ENCODE measurements at regions not wholly inside any gene's neighbourhood (a gene's known extent, or its start where the extent isn't known, plus 50 kb on each side); places are given as distances from the start of the nearest gene placed in this dataset.

GRCh38 chr18:11388755-11389680, 220.4 kb upstream of the SLC35G4 start:
- TF ChIP-seq CTCF (IDR thresholded peaks at IDR 0.05) (no peak), POLR2A (IDR thresholded peaks at IDR 0.05) (no peak)
- Histone ChIP-seq H3K4me3 (no peak overlapping the region), H3K27ac (no peak overlapping the region), H3K36me3 (no peaks in the 10 kb centered on the region), H3K9me3 (no peaks in the 10 kb centered on the region), H3K27me3 (no peaks in the 10 kb centered on the region), H3K4me1 (peaks cover 0 to 2% (median 0%) of the 10 kb centered on the region in 12 donors)
- intact Hi-C loops (cut with DNase I): loop anchor here in 7 of 10 donors (2.0 to 10.0 kb wide), 4 partner anchors 77 to 224 kb away; no protein-coding TSS in a partner anchor
- 78 to 90% (median 82%) methylated on average over 10 of the region's 10 CpGs for WGBS, 4 donors
- ATAC-seq: no peak
- DNase-seq: no peak

- Histone ChIP-seq H3K27ac (no peak overlapping the region), H3K27me3 (no peaks in the 10 kb centered on the region), H3K9me3 (no peaks in the 10 kb centered on the region), H3K36me3 (no peaks in the 10 kb centered on the region), H3K4me3 (no peak overlapping the region), H3K4me1 (no peaks in the 10 kb centered on the region)
- TF ChIP-seq CTCF (IDR thresholded peaks at IDR 0.05) (peak in 11 of 12 donors; percentile 38 to 65 (median 50)), POLR2A (IDR thresholded peaks at IDR 0.05) (no peak)
- 27 to 37% (median 30%) methylated on average over 4 of the region's 4 CpGs for WGBS, 4 donors
- intact Hi-C loops (cut with DNase I): loop anchor here in 8 of 10 donors (2.0 to 10.0 kb wide), 4 partner anchors 76 to 223 kb away; no protein-coding TSS in a partner anchor
- peak; percentile 61 to 79 (median 74) for DNase-seq
- ATAC-seq: peak in 3 of 4 donors; percentile 79 to 87 (median 81)
Measured at GRCh38 chr18:11387880-11388279, 221.5 kb upstream of the SLC35G4 start.

- DNase-seq (no peak), ATAC-seq (no peak)
- Histone ChIP-seq H3K27ac (no peak overlapping the region), H3K36me3 (no peaks in the 10 kb centered on the region), H3K4me3 (no peak overlapping the region), H3K9me3 (no peaks in the 10 kb centered on the region), H3K27me3 (no peaks in the 10 kb centered on the region), H3K4me1 (no peaks in the 10 kb centered on the region)
- intact Hi-C loops (cut with DNase I): loop anchor here in 1 of 10 donors (10.0 kb wide), 1 partner anchor 219 kb away; no protein-coding TSS in a partner anchor
- TF ChIP-seq CTCF (IDR thresholded peaks at IDR 0.05): no peak
- TF ChIP-seq POLR2A (IDR thresholded peaks at IDR 0.05): no peak
- 0 to 27% (median 0%) methylated on average over 1 of the region's 1 CpG for WGBS, 4 donors
Measured at GRCh38 chr18:11383381-11383780, 226.0 kb upstream of the SLC35G4 start.

GRCh38 chr18:11380968-11381367, 228.4 kb upstream of the SLC35G4 start:
- H3K4me3 ChIP-seq: no peak overlapping the region
- intact Hi-C loops (cut with DNase I): loop anchor here in 1 of 10 donors (10.0 kb wide), 1 partner anchor 216 kb away; no protein-coding TSS in a partner anchor
- no peaks in the 10 kb centered on the region for H3K4me1 ChIP-seq
- ATAC-seq (peak in 1 of 4 donors; percentile 52), DNase-seq (peak in 1 of 5 donors; percentile 48)
- no peaks in the 10 kb centered on the region for H3K27me3 ChIP-seq
- no peak for TF ChIP-seq POLR2A (IDR thresholded peaks at IDR 0.05)
- no peaks in the 10 kb centered on the region for H3K9me3 ChIP-seq
- H3K27ac ChIP-seq: no peak overlapping the region
- H3K36me3 ChIP-seq: no peaks in the 10 kb centered on the region
- WGBS, 4 donors: 45 to 58% (median 53%) methylated on average over 3 of the region's 3 CpGs
